Hematopoietic multipotent progenitor cell treated with erythropoietin and hydrocortisone succinate and interleukin-3 and kit ligand, for 4 days (in vitro differentiated cells): ENCODE measurements at regions not wholly inside any gene's neighbourhood (a gene's known extent, or its start where the extent isn't known, plus 50 kb on each side); places are given as distances from the start of the nearest gene placed in this dataset.

Source experiments
- DNase-seq: peaks from one replicate; pipeline ENCODE4 v3.0.0-alpha.2; 2015

GRCh38 chr16:59758848-59759247 is 1024.7 kb upstream of the GOT2 start:
- DNase-seq: no peak

DNA sequence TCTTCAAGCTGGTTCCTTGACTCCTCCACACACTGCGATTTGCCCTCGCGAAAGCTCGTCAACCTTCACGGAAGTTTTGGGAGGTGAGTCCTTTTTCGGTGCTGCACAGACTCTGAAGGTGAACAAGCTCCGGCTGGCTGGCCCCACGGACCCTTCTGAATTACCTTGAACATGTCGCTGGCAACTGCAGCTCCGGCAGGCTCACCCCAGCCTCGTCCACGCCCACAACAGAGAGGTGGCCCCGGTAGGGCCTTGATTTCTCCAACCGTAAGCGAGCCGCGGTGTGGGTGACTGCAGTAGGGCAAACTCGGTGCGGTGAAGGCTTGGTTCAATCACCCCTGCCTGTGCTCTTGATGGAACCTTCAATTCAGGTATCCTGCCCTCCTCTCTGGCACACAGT is 1020.7 kb upstream of the GOT2 start:
- DNase-seq: no peak

GRCh38 chr16:59749662-59750336 is 1015.7 kb upstream of the GOT2 start:
- DNase-seq: no peak

DNA sequence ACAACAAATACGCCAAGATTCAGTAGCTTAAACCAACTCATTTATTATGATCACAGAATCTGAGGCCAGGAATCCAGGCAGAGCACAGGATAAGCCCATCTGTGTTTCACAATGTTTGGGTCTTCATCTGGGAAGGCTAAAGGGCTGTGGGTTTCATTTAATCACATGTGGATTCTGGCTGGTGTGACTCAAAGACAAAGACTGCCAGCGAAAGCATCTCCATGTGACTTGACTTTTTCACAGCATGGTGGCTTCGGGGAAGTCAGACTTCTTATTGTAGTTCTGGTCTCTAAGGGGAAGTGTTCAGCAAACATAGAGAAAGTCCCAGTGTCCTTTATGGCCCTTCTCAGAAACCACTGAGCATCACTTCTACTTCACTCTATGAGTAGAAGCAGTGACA is 1014.4 kb upstream of the GOT2 start:
- no peak for DNase-seq

DNA sequence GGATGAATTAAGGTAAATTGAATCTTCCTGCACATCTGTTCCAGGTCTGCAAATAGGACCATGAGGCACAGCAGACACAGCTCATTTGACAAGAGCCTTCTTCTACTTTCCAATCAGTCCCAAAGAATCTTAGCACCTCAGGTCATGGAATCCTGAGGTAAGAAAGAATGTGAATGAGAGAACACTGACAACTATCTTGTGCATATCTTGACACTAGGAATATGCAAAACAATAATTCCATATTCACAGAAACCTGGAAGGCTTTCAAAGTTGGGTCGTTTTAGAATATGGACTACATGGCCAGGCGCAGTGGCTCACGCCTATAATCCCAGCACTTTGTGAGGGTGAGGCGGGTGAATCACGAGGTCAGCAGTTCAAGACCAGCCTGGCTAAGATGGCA is 1009.4 kb upstream of the GOT2 start:
- DNase-seq: no peak

DNA sequence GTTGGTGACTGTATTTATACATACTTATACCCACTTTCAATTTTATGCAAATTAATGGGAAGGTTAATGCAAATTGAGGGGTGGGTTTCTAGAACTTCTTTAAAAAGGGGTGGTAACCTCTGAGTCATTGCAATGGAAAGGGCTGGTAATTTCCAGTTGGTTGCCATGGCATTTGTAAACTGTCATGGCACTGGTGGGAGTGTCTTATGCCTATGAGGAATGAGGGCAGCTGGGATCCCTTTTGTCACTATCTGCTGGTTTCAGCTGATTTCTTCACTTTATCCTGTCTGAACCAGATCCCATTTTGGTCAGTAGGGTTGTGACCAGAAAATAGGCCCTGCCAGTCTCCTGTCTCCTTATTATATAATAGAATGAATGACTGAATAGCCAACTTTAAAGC is 1006.7 kb upstream of the GOT2 start:
- DNase-seq: no peak

GRCh38 chr16:59737274-59737673 is 1003.2 kb upstream of the GOT2 start:
- DNase-seq: no peak

- DNase-seq: no peak
These were observed 999.2 kb upstream of the GOT2 start for GRCh38 chr16:59733321-59733720.

DNA sequence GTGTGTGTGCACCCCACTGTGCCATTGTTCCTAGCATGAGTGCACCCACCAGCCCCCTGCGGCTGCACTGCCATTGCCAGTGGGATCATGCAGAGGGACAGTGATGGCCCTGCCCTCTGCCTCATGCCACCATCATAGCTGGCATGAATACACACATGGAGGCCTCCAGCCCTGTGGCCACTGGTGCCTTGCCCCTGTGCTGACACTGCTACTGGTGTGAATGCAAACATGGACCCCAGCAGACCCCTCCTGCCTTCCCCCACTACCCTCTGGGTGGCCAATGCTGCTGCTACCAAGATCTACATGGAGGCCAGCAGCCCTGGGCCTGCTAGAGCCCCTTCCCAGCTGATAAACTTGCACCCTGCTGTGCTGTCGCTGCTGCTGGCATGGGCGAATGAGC is 995.5 kb upstream of the GOT2 start:
- no peak for DNase-seq

- DNase-seq: no peak
These were observed 985.0 kb upstream of the GOT2 start for GRCh38 chr16:59719121-59719520.

DNA sequence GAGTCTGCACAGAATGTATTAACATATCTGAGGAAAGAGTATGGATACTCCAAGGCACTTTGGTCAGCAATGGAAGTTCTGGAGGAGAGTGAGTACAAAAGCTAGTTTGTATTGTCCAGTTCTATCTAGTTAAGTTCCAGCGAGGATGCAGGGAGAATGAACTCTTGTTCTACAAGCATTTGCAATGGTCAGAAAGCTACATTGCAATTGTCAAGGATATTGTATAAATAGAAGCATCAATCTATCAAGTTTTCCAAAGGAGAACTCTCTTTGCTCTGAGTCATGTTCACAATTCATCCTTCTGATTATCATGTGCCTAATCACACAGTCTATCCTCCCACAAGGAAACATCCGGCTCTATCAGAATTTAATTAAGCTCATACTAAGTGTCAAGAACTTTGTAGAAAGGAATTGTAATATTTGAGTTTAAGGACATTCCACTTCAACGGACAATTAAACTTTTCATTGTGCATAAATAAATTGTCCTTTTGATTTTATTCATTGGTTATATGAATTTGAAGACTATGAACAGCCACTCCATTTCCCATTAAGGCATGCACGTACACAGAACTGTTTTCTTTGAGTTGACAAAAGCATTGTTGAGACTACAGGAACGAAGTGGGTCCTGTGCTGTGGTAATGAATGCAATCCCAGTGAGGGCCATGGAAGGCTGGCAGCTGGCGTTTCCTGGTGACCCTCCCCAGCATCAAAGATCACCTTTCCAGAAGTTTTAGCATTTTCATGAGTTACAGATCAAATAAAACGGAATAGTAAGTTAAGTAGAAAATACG is 973.5 kb upstream of the GOT2 start:
- DNase-seq: no peak

- DNase-seq: no peak
These were observed 968.1 kb upstream of the GOT2 start for GRCh38 chr16:59701963-59702930.

DNA sequence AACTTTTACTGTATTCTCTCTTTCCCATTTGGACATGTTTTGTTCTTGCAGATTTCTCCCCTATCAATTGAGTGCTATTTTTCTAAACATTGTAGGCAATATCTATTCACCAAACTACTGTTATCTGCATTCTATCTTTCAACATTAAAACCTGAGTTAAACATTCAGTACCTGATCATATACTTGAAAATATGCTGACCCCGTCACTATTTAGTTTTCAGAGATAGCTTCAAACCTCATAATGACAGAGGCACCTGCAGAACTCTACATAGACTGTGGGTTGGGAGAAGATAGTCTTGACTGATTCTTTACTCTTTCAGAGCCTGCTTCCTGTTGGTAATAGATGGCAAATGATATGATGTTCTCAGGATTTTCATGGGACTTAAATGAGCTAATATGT is 965.7 kb upstream of the GOT2 start:
- DNase-seq: no peak

GRCh38 chr16:59698346-59699020 is 964.4 kb upstream of the GOT2 start:
- no peak for DNase-seq

DNA sequence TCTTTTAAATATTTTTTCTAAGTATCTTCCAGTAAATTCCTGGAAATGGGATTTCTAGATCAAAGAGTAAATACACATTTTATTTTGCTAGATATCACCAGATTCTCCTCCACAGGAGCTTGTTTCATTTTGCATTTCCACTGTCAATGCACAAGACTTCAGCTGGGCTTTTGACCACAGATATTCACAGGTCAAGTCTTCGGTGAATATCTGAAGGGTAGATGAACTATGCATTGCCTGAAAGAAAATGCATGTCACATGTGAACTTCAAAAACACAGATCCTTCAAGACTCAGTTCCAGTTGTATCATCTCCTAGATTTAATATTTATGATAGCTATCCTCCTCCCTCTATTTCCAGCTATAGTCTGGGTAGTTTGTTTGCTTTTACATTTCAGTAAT is 963.6 kb upstream of the GOT2 start:
- DNase-seq: no peak

DNA sequence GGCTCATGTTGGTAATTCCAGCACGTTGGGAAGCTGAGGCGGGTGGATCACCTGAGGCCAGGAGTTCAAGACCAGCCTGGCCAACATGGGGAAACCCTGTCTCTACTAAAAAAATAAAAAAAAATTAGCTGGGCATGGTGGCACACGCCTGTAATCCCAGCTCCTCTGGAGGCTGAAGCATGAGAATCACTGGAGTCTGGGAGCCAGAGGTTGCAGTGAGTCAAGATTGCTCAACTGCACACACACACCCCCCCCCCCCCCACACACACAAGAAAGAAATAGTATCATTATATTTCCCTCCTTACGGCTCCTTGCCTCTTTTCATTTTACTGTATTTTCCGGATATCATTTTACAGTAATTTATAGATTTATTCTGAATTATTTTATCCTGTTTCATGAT is 963.1 kb upstream of the GOT2 start:
- no peak for DNase-seq

DNA sequence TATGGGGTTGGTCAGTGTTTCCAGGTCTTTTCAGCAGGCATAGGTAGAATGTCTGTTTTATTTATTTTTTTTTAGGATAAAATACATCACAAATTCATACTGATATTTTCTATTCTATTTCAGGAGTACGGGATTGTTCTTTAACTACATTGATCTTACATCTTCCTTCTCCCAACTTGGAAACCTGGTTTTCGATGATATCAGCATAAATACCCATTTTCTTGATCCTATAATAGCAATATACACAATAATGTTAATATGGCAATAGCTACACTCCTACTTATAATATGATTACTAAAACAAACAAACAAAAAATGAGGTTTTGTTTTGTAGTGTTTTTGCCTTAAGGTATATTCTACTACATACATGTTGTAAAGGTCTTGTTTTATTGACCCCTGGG is 962.4 kb upstream of the GOT2 start:
- DNase-seq: no peak

GRCh38 chr16:59690216-59690615 is 956.1 kb upstream of the GOT2 start:
- no peak for DNase-seq

DNA sequence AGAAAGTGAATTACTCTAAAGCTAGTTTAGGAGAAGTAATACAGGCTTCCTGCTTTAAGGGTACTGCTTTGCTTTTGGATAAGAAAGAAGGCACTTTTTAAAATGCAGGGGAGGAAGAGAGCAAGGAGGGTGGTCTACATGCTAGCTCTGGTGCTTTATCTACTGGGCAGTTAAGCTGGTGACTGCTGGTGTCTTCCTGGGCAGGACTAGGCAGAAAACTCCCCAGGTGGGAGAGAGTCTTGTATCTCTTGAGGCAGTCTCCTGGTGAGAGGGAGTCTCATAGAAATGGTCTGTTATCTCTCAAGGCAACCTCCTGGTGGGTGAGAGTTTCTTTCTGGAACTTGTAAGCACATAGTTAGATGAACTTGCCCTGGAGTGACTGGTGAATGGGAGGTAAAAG is 953.9 kb upstream of the GOT2 start:
- DNase-seq: no peak

- no peak for DNase-seq
These were observed 952.3 kb upstream of the GOT2 start for GRCh38 chr16:59686405-59686804.

DNA sequence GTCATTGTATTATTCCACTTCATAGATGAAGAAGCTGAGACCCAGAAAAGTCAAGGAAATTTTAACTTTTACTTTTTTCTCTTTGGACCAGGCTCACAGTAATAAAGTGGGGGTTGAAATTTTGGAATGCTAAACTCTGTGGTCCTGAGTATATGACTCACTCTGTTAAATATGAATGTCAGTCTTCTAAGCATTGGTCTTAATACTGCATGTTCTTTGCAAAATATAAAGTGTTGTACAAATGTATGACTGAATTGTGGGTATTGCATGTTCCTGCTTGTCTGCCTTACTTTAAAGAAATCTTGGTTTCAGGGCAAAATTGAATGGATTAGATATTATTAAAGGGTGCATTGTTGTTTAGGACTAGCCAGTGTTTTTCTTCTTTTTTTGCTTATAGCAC is 950.8 kb upstream of the GOT2 start:
- DNase-seq: no peak

- no peak for DNase-seq
These were observed 949.6 kb upstream of the GOT2 start for GRCh38 chr16:59683709-59684108.

- DNase-seq: no peak
These were observed 931.6 kb upstream of the GOT2 start for GRCh38 chr16:59665618-59666220.
